Esophagus (tissue), 2 donors: ENCODE measurements at regions not wholly inside any gene's neighbourhood (a gene's known extent, or its start where the extent isn't known, plus 50 kb on each side); places are given as distances from the start of the nearest gene placed in this dataset.
"Not testable (repeated sequence)": the region's sequence is repeated elsewhere in the genome, so short reads cannot be mapped to it uniquely, and the experiment has no call there.

ENCODE experiments used
- H3K27ac ChIP-seq, 2 donors: one replicate each; pipeline ENCODE4 v1.5.1; 2013; ENCODE audit warnings: low read depth in 2 of 2, mild to moderate bottlenecking in 2 of 2, inconsistent platforms in 1 of 2, low read length in 1 of 2, moderate library complexity in 1 of 2
- H3K27me3 ChIP-seq, 2 donors: one replicate each; pipeline ENCODE4 v1.6.1; 2013; ENCODE audit warnings: low read length in 2 of 2, control low read depth in 1 of 2, mild to moderate bottlenecking in 1 of 2; ENCODE audit not compliant: insufficient read depth in 2 of 2, control insufficient read depth in 1 of 2
- H3K36me3 ChIP-seq, 2 donors: one replicate each; pipeline ENCODE4 v1.6.1; 2013; ENCODE audit warnings: low read length in 1 of 2; ENCODE audit not compliant: control insufficient read depth in 2 of 2, insufficient read depth in 2 of 2
- H3K4me1 ChIP-seq, 2 donors: one replicate each; pipeline ENCODE4 v1.6.1; 2013; ENCODE audit warnings: low read length in 1 of 2; ENCODE audit not compliant: control insufficient read depth in 2 of 2, insufficient read depth in 2 of 2
- H3K4me3 ChIP-seq, 2 donors: one replicate each; pipeline ENCODE4 v1.5.1; 2013; ENCODE audit warnings: low read length in 2 of 2, mild to moderate bottlenecking in 2 of 2, low read depth in 1 of 2, moderate library complexity in 1 of 2
- H3K9me3 ChIP-seq, 2 donors: one replicate each; pipeline ENCODE4 v1.6.1; 2013; ENCODE audit warnings: mild to moderate bottlenecking in 2 of 2, low read depth in 1 of 2, low read length in 1 of 2, moderate library complexity in 1 of 2; ENCODE audit not compliant: control insufficient read depth in 2 of 2, insufficient read depth in 1 of 2
- WGBS, 2 donors: extraction: QIAGEN DNeasy Blood & Tissue Kit; methylation state at CpG; one replicate each; pipeline ENCODE4 v1.1.7; 2013; 5-methylcytosine and 5-hydroxymethylcytosine counted together
- donor health status: healthy with polysubstance abuse.
- donor health status: Bipolar disorder and iron deficiency.

DNA sequence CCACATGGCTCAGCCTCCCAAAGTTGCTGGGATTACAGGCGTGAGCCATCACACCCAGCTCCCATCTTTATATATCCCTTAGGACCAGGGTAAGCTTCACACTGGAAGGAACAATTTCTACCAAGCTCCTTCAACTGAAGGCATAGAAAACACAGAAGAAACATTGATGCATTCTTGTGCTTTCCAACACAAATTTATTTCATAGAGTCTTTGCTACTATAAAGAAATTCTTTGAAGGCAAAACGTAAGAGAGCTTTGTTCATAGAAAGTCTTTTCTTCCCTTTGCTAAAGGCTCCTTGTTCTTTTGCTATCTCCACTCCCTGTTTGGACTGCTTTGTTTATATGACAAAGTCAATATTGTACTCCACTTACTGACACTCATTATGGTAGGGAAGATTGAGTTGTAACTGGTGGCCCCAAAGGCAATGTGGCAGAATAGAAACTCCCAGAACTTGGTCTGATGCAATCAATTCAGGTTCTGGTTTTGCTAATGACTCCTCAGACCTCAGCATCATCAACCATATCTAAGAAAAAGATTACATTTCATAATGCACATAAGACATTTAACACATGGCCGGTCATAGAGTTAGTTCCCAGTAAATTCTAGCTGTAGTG, 97.4 kb upstream of the CLINT1 start:
- Histone ChIP-seq H3K36me3 (no peaks in the 10 kb centered on the region), H3K4me1 (no peaks in the 10 kb centered on the region), H3K27ac (no peak overlapping the region), H3K27me3 (no peaks in the 10 kb centered on the region), H3K4me3 (no peak overlapping the region), H3K9me3 (no peaks in the 10 kb centered on the region)
- 67 to 75% methylated on average over 3 of the region's 3 CpGs for WGBS, 2 donors

DNA sequence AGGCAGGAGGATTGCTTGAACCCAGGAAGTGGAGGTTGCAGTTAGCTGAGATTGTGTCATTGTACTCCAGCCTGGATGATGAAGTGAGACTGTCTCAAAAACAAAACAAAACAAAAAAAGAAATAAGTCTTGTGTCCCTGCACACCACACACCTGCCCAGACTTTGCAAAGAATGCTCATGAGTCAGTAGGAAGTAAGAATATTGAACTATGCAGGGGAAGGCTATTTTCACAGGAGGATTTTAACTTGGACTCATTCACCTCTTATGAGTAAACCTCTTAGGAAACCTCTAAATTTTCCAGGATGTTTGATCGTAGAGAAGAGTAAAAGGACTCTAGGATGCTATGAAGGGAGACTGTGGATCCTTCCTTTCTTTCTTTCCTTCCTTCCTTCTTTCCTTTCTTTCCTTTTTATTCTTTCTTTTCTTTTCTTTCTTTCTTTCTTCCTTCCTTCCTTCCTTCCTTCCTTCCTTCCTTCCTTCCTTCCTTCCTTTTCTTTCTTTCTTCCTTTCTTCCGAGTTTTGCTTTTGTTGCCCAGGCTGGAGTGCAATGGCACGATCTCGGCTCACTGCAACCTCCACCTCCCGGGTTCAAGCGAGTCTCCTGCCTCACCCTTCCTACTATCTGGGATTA, 96.7 kb upstream of the CLINT1 start:
- no peaks in the 10 kb centered on the region for H3K4me1 ChIP-seq
- H3K9me3 ChIP-seq, result no peaks in the 10 kb centered on the region
- H3K27ac ChIP-seq, result no peak overlapping the region
- 83 to 87% methylated on average over 6 of the region's 6 CpGs for WGBS, 2 donors
- H3K27me3 ChIP-seq, result no peaks in the 10 kb centered on the region
- H3K36me3 ChIP-seq, result no peaks in the 10 kb centered on the region
- H3K4me3 ChIP-seq, result no peak overlapping the region

DNA sequence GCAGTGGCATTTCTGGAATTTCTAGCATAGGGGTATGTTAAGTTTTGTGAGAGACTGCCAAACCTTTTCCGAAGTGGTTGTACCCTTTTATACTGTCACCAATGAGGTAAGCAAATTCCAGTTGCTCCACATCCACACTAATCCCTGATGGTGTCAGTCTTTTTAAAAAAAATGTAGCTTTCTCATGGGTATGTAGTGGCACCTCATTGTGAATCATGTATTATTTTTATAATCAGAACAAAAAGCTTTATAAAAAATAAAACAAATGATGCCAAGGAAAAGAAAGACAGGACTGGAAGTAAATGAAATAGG, 93.4 kb upstream of the CLINT1 start:
- WGBS, 2 donors, result 78 to 94% methylated on average over 1 of the region's 1 CpG
- Histone ChIP-seq H3K4me3 (no peak overlapping the region), H3K36me3 (no peaks in the 10 kb centered on the region), H3K27ac (no peak overlapping the region), H3K4me1 (no peaks in the 10 kb centered on the region), H3K27me3 (no peaks in the 10 kb centered on the region), H3K9me3 (no peaks in the 10 kb centered on the region)

DNA sequence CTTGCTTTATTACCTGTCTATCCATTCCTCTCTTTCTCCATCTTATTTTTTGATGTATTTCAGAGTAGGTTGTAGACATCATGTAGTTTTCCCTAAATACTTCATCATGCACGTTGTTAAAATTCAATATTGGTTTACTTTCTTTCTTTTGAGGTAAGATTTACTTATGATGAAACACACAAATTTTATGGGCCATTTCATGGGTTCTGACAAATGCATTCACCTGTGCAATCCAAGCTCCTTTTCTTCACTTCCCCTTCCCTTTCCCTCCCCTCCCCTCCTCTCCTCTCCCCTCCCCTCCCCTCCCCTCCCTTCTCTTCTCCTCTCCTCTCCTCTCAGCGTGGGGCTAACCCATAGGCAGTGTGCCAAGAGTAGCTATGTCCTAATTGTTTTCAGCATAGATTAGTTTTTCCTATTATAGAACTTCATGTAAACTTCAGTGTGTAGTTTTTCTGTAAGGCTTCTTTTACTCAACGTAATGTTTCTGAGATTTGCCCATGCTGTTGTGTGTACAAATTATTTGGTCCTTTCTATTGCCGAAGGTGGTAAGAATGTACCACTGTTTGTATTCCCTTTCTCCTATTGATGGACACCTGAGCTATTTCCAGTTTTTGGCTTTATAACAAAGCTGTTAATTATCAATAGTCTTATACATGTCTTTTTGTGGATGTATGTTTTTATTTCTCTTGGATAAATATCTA, 92.9 kb upstream of the CLINT1 start:
- Histone ChIP-seq H3K27ac (no peak overlapping the region), H3K4me3 (no peak overlapping the region), H3K27me3 (no peaks in the 10 kb centered on the region), H3K9me3 (no peaks in the 10 kb centered on the region), H3K36me3 (no peaks in the 10 kb centered on the region), H3K4me1 (no peaks in the 10 kb centered on the region)
- 52 to 63% methylated on average over 4 of the region's 4 CpGs for WGBS, 2 donors

DNA sequence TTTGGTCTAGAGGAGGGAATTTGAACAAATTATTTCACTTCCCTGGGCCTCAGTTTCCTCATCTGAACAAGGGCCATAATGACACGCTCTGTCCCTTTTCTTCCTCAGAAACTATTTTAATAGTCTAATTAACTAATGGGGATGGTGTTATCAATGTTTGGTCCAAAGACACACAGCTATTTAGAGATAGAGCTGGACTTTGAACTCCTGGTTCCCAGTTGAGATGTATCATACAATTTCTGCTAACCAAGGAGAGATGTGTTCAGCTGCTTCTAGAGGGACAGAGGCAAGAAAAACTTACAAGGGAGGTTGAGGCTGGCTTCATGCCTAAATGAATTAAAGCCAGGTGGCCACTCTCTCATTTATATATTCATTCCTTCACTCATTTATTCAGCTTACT, 90.6 kb upstream of the CLINT1 start:
- 84 to 94% methylated on average over 1 of the region's 1 CpG for WGBS, 2 donors
- no peaks in the 10 kb centered on the region for H3K36me3 ChIP-seq
- no peaks in the 10 kb centered on the region for H3K4me1 ChIP-seq
- H3K4me3 ChIP-seq, result no peak overlapping the region
- H3K27me3 ChIP-seq, result no peaks in the 10 kb centered on the region
- H3K9me3 ChIP-seq, result no peaks in the 10 kb centered on the region
- no peak overlapping the region for H3K27ac ChIP-seq

DNA sequence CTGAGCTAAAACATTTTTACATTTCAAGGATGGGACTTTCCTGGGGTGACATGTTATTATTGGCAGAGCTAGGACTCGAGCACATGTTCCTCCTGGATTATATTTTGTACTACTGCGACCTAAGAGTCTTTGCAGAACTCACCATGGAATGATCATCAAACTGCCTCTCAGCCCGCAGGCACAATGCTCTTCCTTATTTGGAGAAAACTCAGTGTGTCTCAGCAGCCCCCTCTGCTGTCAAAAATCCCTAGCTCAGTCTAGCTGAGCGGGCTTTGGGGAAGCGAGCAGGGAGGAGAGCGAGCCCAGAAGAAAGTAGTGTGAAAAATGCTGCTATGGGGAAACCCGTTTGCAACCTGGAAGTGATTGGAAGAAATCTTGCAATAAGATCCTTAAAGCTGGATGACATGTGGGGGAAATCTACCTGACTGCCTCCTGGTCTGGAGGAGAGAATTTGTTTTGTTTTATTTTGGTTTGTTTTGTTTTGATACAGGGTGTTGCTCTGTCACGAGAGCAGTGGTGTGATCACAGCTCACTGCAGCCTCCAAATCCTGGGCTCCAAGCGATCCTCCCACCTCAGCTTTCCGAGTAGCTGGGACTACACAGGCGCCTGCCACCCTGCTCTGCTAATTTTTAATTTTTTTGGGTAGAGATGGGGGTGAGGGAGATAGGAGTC, 89.9 kb upstream of the CLINT1 start:
- WGBS, 2 donors, result 8 to 11% methylated on average over 11 of the region's 11 CpGs
- H3K9me3 ChIP-seq, result no peaks in the 10 kb centered on the region
- H3K27ac ChIP-seq, result peak overlapping the region; percentile 16 to 22
- H3K27me3 ChIP-seq, result no peaks in the 10 kb centered on the region
- no peaks in the 10 kb centered on the region for H3K4me1 ChIP-seq
- H3K4me3 ChIP-seq, result no peak overlapping the region
- no peaks in the 10 kb centered on the region for H3K36me3 ChIP-seq

DNA sequence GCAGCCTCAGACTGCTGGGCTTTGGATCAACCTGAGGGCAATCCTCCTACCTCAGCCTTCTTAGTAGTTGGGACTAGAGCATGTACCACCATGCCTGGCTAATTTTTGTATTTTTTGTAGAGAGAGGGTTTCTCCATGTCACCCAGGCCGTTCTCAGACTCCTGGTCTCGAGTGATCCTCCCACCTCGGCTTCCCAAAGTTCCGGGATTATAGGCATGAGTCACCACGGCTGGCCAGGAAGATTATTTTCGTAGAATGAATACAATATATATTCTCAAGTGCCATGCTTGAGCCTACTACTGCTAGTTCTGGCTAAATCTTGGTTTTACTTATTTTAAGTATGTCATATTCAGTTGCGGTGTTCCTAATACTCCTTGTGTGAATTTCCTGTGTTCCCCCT, 88.2 kb upstream of the CLINT1 start:
- Histone ChIP-seq H3K4me3 (no peak overlapping the region), H3K4me1 (no peaks in the 10 kb centered on the region), H3K27me3 (no peaks in the 10 kb centered on the region), H3K9me3 (no peaks in the 10 kb centered on the region), H3K27ac (no peak overlapping the region), H3K36me3 (no peaks in the 10 kb centered on the region)
- 53 to 59% methylated on average over 7 of the region's 7 CpGs for WGBS, 2 donors

DNA sequence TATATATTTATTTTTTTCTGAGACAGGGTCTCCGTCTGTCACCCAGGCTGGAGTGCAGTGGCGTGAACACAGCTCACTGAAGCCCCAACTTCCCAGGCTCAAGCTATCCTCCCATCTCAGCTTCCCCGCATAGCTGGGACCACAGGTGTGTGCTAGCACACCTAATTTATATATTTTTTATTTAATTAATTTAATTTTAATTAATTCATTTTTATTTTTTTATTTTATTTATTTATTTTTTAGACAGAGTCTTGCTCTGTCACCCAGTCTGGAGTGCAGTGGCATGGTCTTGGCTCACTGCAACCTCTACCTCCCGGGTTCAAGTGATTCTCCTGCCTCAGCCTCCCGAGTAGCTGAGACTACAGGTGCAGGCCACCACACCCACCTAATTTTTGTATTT, 86.9 kb upstream of the CLINT1 start:
- not testable (repeated sequence) for H3K4me3 ChIP-seq, H3K4me1 ChIP-seq, H3K9me3 ChIP-seq, H3K27ac ChIP-seq, H3K36me3 ChIP-seq, H3K27me3 ChIP-seq
- 90 to 92% methylated on average over 5 of the region's 5 CpGs for WGBS, 2 donors

DNA sequence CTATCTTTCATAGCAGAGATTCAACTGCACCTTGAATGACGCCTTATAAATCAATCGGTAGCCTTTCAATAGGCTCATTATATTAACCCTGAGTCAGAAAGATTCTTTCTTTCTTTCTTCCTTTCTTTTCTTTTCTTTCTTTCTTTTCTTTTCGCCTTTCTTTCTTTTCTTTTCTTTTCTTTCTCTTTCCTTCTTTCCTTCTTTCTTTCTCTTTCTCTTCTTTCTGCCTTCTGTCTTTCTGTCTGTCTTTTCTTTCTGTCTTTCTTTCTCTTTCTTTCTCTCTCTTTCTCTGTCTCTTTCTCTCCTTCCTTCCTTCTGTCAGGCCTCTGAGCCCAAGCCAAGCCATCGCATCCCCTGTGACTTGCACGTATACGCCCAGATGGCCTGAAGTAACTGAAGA, 86.0 kb upstream of the CLINT1 start:
- 78 to 83% methylated on average over 6 of the region's 6 CpGs for WGBS, 2 donors
- Histone ChIP-seq H3K4me3 (no peak overlapping the region), H3K27ac (no peak overlapping the region), H3K9me3 (no peaks in the 10 kb centered on the region), H3K4me1 (no peaks in the 10 kb centered on the region), H3K36me3 (no peaks in the 10 kb centered on the region), H3K27me3 (no peaks in the 10 kb centered on the region)
